ENCODE measurements at regions not wholly inside any gene's neighbourhood (a gene's known extent, or its start where the extent isn't known, plus 50 kb on each side); places are given as distances from the start of the nearest gene placed in this dataset.

GRCh38 chr4:181350615-181351415 lies 892.4 kb upstream of the TENM3 start:
- H3K4me3 ChIP-seq (ENCODE audit: low read length), result no peak overlapping the region
- POLR2A ChIA-PET, result interaction anchor here (0.7 kb wide), 1 partner anchor 10 kb away, joined by 3 read pairs; no protein-coding TSS in a partner anchor
- Mint-ChIP-seq H3K36me3 (no peaks in the 10 kb centered on the region), H3K27me3 (no peaks in the 10 kb centered on the region), H3K4me1 (no peaks in the 10 kb centered on the region), H3K27ac (no peak overlapping the region), H3K4me3 (no peak overlapping the region), H3K9me3 (peaks cover 0 to 13% (median 5%) of the 10 kb centered on the region in 5 donors)
- DNase-seq, result no peak
- no peak overlapping the region for H3K27ac ChIP-seq (ENCODE audit: low read depth, low read length)
- no peaks in the 10 kb centered on the region for H3K4me1 ChIP-seq (ENCODE audit: insufficient read depth, low read length)
- H3K36me3 ChIP-seq (ENCODE audit: insufficient read depth, low read length), result no peaks in the 10 kb centered on the region
- H3K27me3 ChIP-seq (ENCODE audit: insufficient read depth, low read length, poor library complexity, severe bottlenecking), result no peaks in the 10 kb centered on the region
- CTCF ChIA-PET, result no interaction called here
- no peaks in the 10 kb centered on the region for H3K9me3 ChIP-seq (ENCODE audit: low read length)

- Histone ChIP-seq H3K36me3 (ENCODE audit: insufficient read depth, low read length) (no peaks in the 10 kb centered on the region), H3K27me3 (ENCODE audit: insufficient read depth, low read length, poor library complexity, severe bottlenecking) (no peaks in the 10 kb centered on the region), H3K4me1 (ENCODE audit: insufficient read depth, low read length) (no peaks in the 10 kb centered on the region), H3K27ac (ENCODE audit: low read depth, low read length) (no peak overlapping the region), H3K4me3 (ENCODE audit: low read length) (no peak overlapping the region), H3K9me3 (ENCODE audit: low read length) (no peaks in the 10 kb centered on the region)
- CTCF ChIA-PET, result no interaction called here
- Mint-ChIP-seq H3K27ac (no peak overlapping the region), H3K36me3 (no peaks in the 10 kb centered on the region), H3K27me3 (no peaks in the 10 kb centered on the region), H3K4me3 (no peak overlapping the region), H3K4me1 (no peaks in the 10 kb centered on the region), H3K9me3 (peaks cover 0 to 6% (median 2%) of the 10 kb centered on the region in 5 donors)
- DNase-seq, result no peak
- POLR2A ChIA-PET, result no interaction called here
Measured at GRCh38 chr4:181364504-181364903, 878.7 kb upstream of the TENM3 start.

GRCh38 chr4:181365671-181366070 lies 877.5 kb upstream of the TENM3 start:
- H3K27me3 Mint-ChIP-seq, result no peaks in the 10 kb centered on the region
- no peak overlapping the region for H3K27ac ChIP-seq (ENCODE audit: low read depth, low read length)
- no peak overlapping the region for H3K4me3 ChIP-seq (ENCODE audit: low read length)
- no peaks in the 10 kb centered on the region for H3K4me1 ChIP-seq (ENCODE audit: insufficient read depth, low read length)
- H3K27ac Mint-ChIP-seq, result no peak overlapping the region
- no peaks in the 10 kb centered on the region for H3K36me3 Mint-ChIP-seq
- H3K4me1 Mint-ChIP-seq, result no peaks in the 10 kb centered on the region
- H3K9me3 ChIP-seq (ENCODE audit: low read length), result no peaks in the 10 kb centered on the region
- H3K27me3 ChIP-seq (ENCODE audit: insufficient read depth, low read length, poor library complexity, severe bottlenecking), result no peaks in the 10 kb centered on the region
- no peak overlapping the region for H3K4me3 Mint-ChIP-seq
- DNase-seq, result no peak
- H3K36me3 ChIP-seq (ENCODE audit: insufficient read depth, low read length), result no peaks in the 10 kb centered on the region
- POLR2A ChIA-PET, result no interaction called here
- CTCF ChIA-PET, result no interaction called here
- H3K9me3 Mint-ChIP-seq, result peaks cover 0 to 6% (median 2%) of the 10 kb centered on the region in 5 donors

DNA sequence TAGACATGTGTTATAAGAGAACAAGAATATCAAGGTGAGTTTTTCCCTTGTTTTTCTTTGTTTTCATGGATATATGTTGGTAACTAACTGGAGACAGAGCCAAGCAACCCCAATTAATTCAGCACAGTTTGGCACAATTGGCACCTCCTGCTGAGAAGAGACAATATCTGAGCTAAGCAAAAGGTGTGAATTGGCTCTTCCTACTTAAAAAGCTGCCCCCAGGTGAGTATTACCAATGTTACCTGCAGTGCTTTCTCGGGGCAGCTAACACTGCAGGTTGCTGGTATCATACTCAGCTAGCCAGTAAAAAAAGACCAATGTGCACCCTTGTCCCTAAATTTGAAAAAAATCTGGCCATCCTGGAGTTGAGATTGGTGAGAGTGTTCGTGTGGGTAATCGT lies 871.2 kb upstream of the TENM3 start:
- Mint-ChIP-seq H3K4me1 (no peaks in the 10 kb centered on the region), H3K27ac (no peak overlapping the region), H3K36me3 (no peaks in the 10 kb centered on the region), H3K9me3 (peaks cover 2 to 9% (median 6%) of the 10 kb centered on the region in 5 donors), H3K4me3 (no peak overlapping the region), H3K27me3 (no peaks in the 10 kb centered on the region)
- H3K27me3 ChIP-seq (ENCODE audit: insufficient read depth, low read length, poor library complexity, severe bottlenecking), result no peaks in the 10 kb centered on the region
- H3K36me3 ChIP-seq (ENCODE audit: insufficient read depth, low read length), result no peaks in the 10 kb centered on the region
- no peak overlapping the region for H3K27ac ChIP-seq (ENCODE audit: low read depth, low read length)
- no peak for DNase-seq
- CTCF ChIA-PET, result no interaction called here
- no peaks in the 10 kb centered on the region for H3K9me3 ChIP-seq (ENCODE audit: low read length)
- H3K4me1 ChIP-seq (ENCODE audit: insufficient read depth, low read length), result no peaks in the 10 kb centered on the region
- H3K4me3 ChIP-seq (ENCODE audit: low read length), result no peak overlapping the region
- POLR2A ChIA-PET, result no interaction called here

DNA sequence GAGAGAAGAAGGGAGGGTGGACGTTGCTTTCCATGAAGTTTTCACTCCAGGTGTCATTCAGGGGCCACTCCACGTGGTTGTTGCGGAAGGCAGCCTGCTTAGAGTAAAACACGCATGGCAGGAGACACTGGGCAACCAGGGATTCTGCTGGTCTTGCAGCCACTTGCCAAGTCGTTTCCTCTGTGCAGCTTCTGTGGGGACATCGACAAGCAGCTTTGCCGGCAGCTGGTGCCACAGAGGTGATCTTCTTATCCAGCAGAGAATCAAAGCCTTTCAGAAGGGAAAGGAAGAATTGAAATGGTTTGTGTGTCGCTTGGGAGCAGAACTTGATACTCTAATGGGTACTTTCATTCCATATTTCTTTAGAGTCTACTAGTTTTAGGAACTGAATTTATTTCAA lies 867.1 kb upstream of the TENM3 start:
- Histone ChIP-seq H3K36me3 (ENCODE audit: insufficient read depth, low read length) (no peaks in the 10 kb centered on the region), H3K4me3 (ENCODE audit: low read length) (no peak overlapping the region), H3K4me1 (ENCODE audit: insufficient read depth, low read length) (no peaks in the 10 kb centered on the region), H3K27me3 (ENCODE audit: insufficient read depth, low read length, poor library complexity, severe bottlenecking) (no peaks in the 10 kb centered on the region), H3K27ac (ENCODE audit: low read depth, low read length) (no peak overlapping the region), H3K9me3 (ENCODE audit: low read length) (no peaks in the 10 kb centered on the region)
- ChIA-PET CTCF (no interaction called here), POLR2A (no interaction called here)
- Mint-ChIP-seq H3K4me1 (no peaks in the 10 kb centered on the region), H3K27ac (no peak overlapping the region), H3K36me3 (peaks cover 0 to 1% (median 0%) of the 10 kb centered on the region in 3 donors), H3K4me3 (no peak overlapping the region), H3K9me3 (peaks cover 3 to 13% (median 8%) of the 10 kb centered on the region in 5 donors), H3K27me3 (no peaks in the 10 kb centered on the region)
- no peak for DNase-seq

GRCh38 chr4:181388061-181388460 lies 855.1 kb upstream of the TENM3 start:
- Histone ChIP-seq H3K27me3 (ENCODE audit: insufficient read depth, low read length, poor library complexity, severe bottlenecking) (no peaks in the 10 kb centered on the region), H3K27ac (ENCODE audit: low read depth, low read length) (no peak overlapping the region), H3K36me3 (ENCODE audit: insufficient read depth, low read length) (no peaks in the 10 kb centered on the region), H3K4me1 (ENCODE audit: insufficient read depth, low read length) (no peaks in the 10 kb centered on the region), H3K4me3 (ENCODE audit: low read length) (no peak overlapping the region), H3K9me3 (ENCODE audit: low read length) (no peaks in the 10 kb centered on the region)
- peaks cover 0 to 14% (median 2%) of the 10 kb centered on the region in 5 donors for H3K9me3 Mint-ChIP-seq
- DNase-seq, result no peak
- H3K4me1 Mint-ChIP-seq, result no peaks in the 10 kb centered on the region
- ChIA-PET POLR2A (no interaction called here), CTCF (no interaction called here)
- no peaks in the 10 kb centered on the region for H3K27me3 Mint-ChIP-seq
- H3K27ac Mint-ChIP-seq, result no peak overlapping the region
- no peak overlapping the region for H3K4me3 Mint-ChIP-seq
- no peaks in the 10 kb centered on the region for H3K36me3 Mint-ChIP-seq

DNA sequence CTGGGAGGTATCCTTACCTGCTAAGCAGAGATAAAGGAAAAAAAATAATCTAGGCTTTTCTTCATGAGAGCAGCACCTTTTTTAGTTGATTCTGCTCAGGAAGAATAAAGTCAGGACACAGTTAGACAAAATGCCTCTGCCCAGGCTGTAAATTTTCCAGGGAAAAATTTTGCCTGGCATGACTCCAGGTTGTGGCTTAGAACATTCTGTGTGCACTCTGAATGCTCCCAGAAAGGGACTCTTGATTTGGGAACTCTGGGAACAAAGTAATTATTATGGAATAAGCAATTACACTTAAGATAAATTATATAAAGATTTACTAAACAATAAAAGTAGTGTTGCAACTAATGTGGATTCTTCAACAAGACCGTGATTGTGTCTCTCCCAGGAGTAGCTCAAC lies 826.2 kb upstream of the TENM3 start:
- no peaks in the 10 kb centered on the region for H3K9me3 ChIP-seq (ENCODE audit: low read length)
- Mint-ChIP-seq H3K9me3 (peaks cover 0 to 13% (median 5%) of the 10 kb centered on the region in 5 donors), H3K36me3 (no peaks in the 10 kb centered on the region), H3K4me3 (no peak overlapping the region), H3K27ac (no peak overlapping the region), H3K27me3 (no peaks in the 10 kb centered on the region), H3K4me1 (no peaks in the 10 kb centered on the region)
- no peaks in the 10 kb centered on the region for H3K27me3 ChIP-seq (ENCODE audit: insufficient read depth, low read length, poor library complexity, severe bottlenecking)
- no peak overlapping the region for H3K4me3 ChIP-seq (ENCODE audit: low read length)
- ChIA-PET CTCF (no interaction called here), POLR2A (no interaction called here)
- H3K27ac ChIP-seq (ENCODE audit: low read depth, low read length), result no peak overlapping the region
- no peaks in the 10 kb centered on the region for H3K36me3 ChIP-seq (ENCODE audit: insufficient read depth, low read length)
- no peak for DNase-seq
- no peaks in the 10 kb centered on the region for H3K4me1 ChIP-seq (ENCODE audit: insufficient read depth, low read length)

DNA sequence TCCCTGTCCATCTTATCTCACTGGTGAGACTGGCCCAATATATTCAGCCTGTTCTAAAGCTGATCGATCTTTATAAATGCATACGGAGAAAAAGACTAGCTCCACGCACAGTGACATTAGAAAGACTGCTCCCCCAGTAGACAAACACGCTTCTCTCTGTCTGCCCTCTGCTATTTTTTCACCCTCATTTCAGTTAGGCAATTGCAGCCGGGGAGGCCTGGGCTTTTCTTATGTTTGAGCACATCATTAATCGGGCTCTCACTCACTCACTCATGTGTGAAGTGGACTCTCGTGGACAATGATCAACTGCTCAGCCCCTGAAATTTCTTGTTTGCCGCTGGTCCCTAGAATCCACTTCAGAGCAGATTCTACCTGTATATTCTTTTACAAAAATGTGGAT lies 824.7 kb upstream of the TENM3 start:
- H3K4me3 Mint-ChIP-seq, result no peak overlapping the region
- POLR2A ChIA-PET, result no interaction called here

More for the DNA sequence above, 824.7 kb upstream of the TENM3 start:
- Histone ChIP-seq H3K9me3 (ENCODE audit: low read length) (no peaks in the 10 kb centered on the region), H3K4me1 (ENCODE audit: insufficient read depth, low read length) (no peaks in the 10 kb centered on the region), H3K27ac (ENCODE audit: low read depth, low read length) (no peak overlapping the region), H3K4me3 (ENCODE audit: low read length) (no peak overlapping the region), H3K27me3 (ENCODE audit: insufficient read depth, low read length, poor library complexity, severe bottlenecking) (no peaks in the 10 kb centered on the region), H3K36me3 (ENCODE audit: insufficient read depth, low read length) (no peaks in the 10 kb centered on the region)
- Mint-ChIP-seq H3K36me3 (no peaks in the 10 kb centered on the region), H3K9me3 (peaks cover 0 to 19% (median 8%) of the 10 kb centered on the region in 5 donors), H3K27ac (no peak overlapping the region), H3K27me3 (no peaks in the 10 kb centered on the region), H3K4me1 (no peaks in the 10 kb centered on the region)
- CTCF ChIA-PET, result no interaction called here
- no peak for DNase-seq
